Urothelium cell line (cell line): ENCODE measurements at regions not wholly inside any gene's neighbourhood (a gene's known extent, or its start where the extent isn't known, plus 50 kb on each side); places are given as distances from the start of the nearest gene placed in this dataset.
"Not testable (repeated sequence)": the region's sequence is repeated elsewhere in the genome, so short reads cannot be mapped to it uniquely, and the experiment has no call there.

Experiments
- DNase-seq: peaks from one replicate; pipeline ENCODE4 v3.0.0; 2011; ENCODE audit warnings: low spot score, mixed read lengths
- FAIRE-seq: peaks from 2 replicates; lab custom pipeline; 2011; peaks lifted over from hg19 to GRCh38; lab: Jason Lieb, UNC

GRCh38 chrX:76774912-76775311 is 347.4 kb downstream of the MAGEE1 start:
- not testable (repeated sequence) for FAIRE-seq

GRCh38 chrX:76796311-76796710 is 368.8 kb downstream of the MAGEE1 start:
- FAIRE-seq: no peak

More at GRCh38 chrX:76774912-76775311, 347.4 kb downstream of the MAGEE1 start:
- DNase-seq: not testable (repeated sequence)

GRCh38 chrX:76802708-76803107 is 375.2 kb downstream of the MAGEE1 start:
- FAIRE-seq: no peak
- peak; percentile 68 for DNase-seq

More at GRCh38 chrX:76796311-76796710, 368.8 kb downstream of the MAGEE1 start:
- peak; percentile 55 for DNase-seq

- FAIRE-seq (no peak), DNase-seq (no peak)
These were observed 388.2 kb downstream of the MAGEE1 start for GRCh38 chrX:76815754-76816153.

GRCh38 chrX:76817279-76817678 is 389.8 kb downstream of the MAGEE1 start:
- not testable (repeated sequence) for DNase-seq, FAIRE-seq

- DNase-seq (no peak), FAIRE-seq (no peak)
These were observed 393.8 kb downstream of the MAGEE1 start for GRCh38 chrX:76821276-76821675.

- DNase-seq (no peak), FAIRE-seq (no peak)
These were observed 400.2 kb downstream of the MAGEE1 start for GRCh38 chrX:76827672-76828071.

- not testable (repeated sequence) for DNase-seq, FAIRE-seq
These were observed 413.4 kb downstream of the MAGEE1 start for GRCh38 chrX:76840902-76841301.

- FAIRE-seq (no peak), DNase-seq (no peak)
These were observed 423.3 kb downstream of the MAGEE1 start for GRCh38 chrX:76850851-76851250.

GRCh38 chrX:76862509-76862908 is 435.0 kb downstream of the MAGEE1 start:
- FAIRE-seq (no peak), DNase-seq (no peak)

GRCh38 chrX:76893930-76894329 is 466.4 kb downstream of the MAGEE1 start:
- FAIRE-seq (no peak), DNase-seq (no peak)

- FAIRE-seq: no peak
- DNase-seq: no peak
These were observed 488.3 kb downstream of the MAGEE1 start for GRCh38 chrX:76915836-76916235.

- DNase-seq: no peak
- no peak for FAIRE-seq
These were observed 490.5 kb downstream of the MAGEE1 start for GRCh38 chrX:76918033-76918432.

GRCh38 chrX:76919761-76920160 is 492.3 kb downstream of the MAGEE1 start:
- FAIRE-seq (no peak), DNase-seq (no peak)

GRCh38 chrX:76920607-76921006 is 493.1 kb downstream of the MAGEE1 start:
- FAIRE-seq (no peak), DNase-seq (no peak)

GRCh38 chrX:76921176-76921575 is 493.7 kb downstream of the MAGEE1 start:
- FAIRE-seq: no peak

GRCh38 chrX:76922100-76922499 is 494.6 kb downstream of the MAGEE1 start:
- DNase-seq (no peak), FAIRE-seq (no peak)

More at GRCh38 chrX:76921176-76921575, 493.7 kb downstream of the MAGEE1 start:
- no peak for DNase-seq

- not testable (repeated sequence) for DNase-seq, FAIRE-seq
These were observed 497.1 kb downstream of the MAGEE1 start for GRCh38 chrX:76924616-76925015.

GRCh38 chrX:76931518-76931917 is 504.0 kb downstream of the MAGEE1 start:
- no peak for FAIRE-seq
- DNase-seq: no peak

GRCh38 chrX:76957485-76957884 is 489.7 kb upstream of the FGF16 start:
- FAIRE-seq: no peak
- no peak for DNase-seq

- no peak for DNase-seq
- no peak for FAIRE-seq
These were observed 475.5 kb upstream of the FGF16 start for GRCh38 chrX:76971393-76972376.

- DNase-seq: no peak
- no peak for FAIRE-seq
These were observed 469.7 kb upstream of the FGF16 start for GRCh38 chrX:76977452-76977851.
